ENCODE measurements at regions not wholly inside any gene's neighbourhood (a gene's known extent, or its start where the extent isn't known, plus 50 kb on each side); places are given as distances from the start of the nearest gene placed in this dataset.

- TF ChIP-seq CTCF (conservative IDR thresholded peaks at IDR 0.05) (no peak), ZFX (IDR thresholded peaks at IDR 0.05) (no peak)
Observed at GRCh38 chr2:150767991-150768746, 280.7 kb upstream of the RND3 start.
